ENCODE measurements at regions not wholly inside any gene's neighbourhood (a gene's known extent, or its start where the extent isn't known, plus 50 kb on each side); places are given as distances from the start of the nearest gene placed in this dataset.

- TF ChIP-seq TAF1 (IDR thresholded peaks at IDR 0.05; ENCODE audit: low read depth) (no peak), CEBPB (IDR thresholded peaks at IDR 0.05) (no peak), EP300 (IDR thresholded peaks at IDR 0.05; ENCODE audit: borderline replicate concordance) (0 out of 2 replicates have a peak, but pooled peaks have one; percentile 0), TEAD4 (IDR thresholded peaks at IDR 0.05) (no peak), USF1 (IDR thresholded peaks at IDR 0.05) (no peak), NFIC (IDR thresholded peaks at IDR 0.05) (no peak)
- TF ChIP-seq, protein P1, sequence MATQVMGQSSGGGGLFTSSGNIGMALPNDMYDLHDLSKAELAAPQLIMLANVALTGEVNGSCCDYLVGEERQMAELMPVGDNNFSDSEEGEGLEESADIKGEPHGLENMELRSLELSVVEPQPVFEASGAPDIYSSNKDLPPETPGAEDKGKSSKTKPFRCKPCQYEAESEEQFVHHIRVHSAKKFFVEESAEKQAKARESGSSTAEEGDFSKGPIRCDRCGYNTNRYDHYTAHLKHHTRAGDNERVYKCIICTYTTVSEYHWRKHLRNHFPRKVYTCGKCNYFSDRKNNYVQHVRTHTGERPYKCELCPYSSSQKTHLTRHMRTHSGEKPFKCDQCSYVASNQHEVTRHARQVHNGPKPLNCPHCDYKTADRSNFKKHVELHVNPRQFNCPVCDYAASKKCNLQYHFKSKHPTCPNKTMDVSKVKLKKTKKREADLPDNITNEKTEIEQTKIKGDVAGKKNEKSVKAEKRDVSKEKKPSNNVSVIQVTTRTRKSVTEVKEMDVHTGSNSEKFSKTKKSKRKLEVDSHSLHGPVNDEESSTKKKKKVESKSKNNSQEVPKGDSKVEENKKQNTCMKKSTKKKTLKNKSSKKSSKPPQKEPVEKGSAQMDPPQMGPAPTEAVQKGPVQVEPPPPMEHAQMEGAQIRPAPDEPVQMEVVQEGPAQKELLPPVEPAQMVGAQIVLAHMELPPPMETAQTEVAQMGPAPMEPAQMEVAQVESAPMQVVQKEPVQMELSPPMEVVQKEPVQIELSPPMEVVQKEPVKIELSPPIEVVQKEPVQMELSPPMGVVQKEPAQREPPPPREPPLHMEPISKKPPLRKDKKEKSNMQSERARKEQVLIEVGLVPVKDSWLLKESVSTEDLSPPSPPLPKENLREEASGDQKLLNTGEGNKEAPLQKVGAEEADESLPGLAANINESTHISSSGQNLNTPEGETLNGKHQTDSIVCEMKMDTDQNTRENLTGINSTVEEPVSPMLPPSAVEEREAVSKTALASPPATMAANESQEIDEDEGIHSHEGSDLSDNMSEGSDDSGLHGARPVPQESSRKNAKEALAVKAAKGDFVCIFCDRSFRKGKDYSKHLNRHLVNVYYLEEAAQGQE (IDR thresholded peaks at IDR 0.05; ENCODE audit: low read depth): no peak
These were observed 301.0 kb upstream of the TLE3 start for GRCh38 chr15:70398694-70399093.

Measured in Ishikawa (cell line).